ENCODE measurements at regions not wholly inside any gene's neighbourhood (a gene's known extent, or its start where the extent isn't known, plus 50 kb on each side); places are given as distances from the start of the nearest gene placed in this dataset.

- TF ChIP-seq EZH2phosphoT487 (IDR thresholded peaks at IDR 0.05; ENCODE audit: unreplicated experiment), result no peak
- TF ChIP-seq POLR2AphosphoS5 (IDR thresholded peaks at IDR 0.05; ENCODE audit: low read depth), result no peak
- no peak for TF ChIP-seq EZH2 (IDR thresholded peaks at IDR 0.05; ENCODE audit: low read depth, unreplicated experiment)
- TF ChIP-seq JUNB (IDR thresholded peaks at IDR 0.05; ENCODE audit: unreplicated experiment), result no peak
- TF ChIP-seq CTCF (conservative IDR thresholded peaks at IDR 0.05; ENCODE audit: low read depth in 2 of 2), result no peak
- TF ChIP-seq, protein P1, sequence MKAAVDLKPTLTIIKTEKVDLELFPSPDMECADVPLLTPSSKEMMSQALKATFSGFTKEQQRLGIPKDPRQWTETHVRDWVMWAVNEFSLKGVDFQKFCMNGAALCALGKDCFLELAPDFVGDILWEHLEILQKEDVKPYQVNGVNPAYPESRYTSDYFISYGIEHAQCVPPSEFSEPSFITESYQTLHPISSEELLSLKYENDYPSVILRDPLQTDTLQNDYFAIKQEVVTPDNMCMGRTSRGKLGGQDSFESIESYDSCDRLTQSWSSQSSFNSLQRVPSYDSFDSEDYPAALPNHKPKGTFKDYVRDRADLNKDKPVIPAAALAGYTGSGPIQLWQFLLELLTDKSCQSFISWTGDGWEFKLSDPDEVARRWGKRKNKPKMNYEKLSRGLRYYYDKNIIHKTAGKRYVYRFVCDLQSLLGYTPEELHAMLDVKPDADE (IDR thresholded peaks at IDR 0.05), result no peak
- TF ChIP-seq CREB1 (CRISPR knock-in tag; IDR thresholded peaks at IDR 0.05; ENCODE audit: low read depth), result no peak
Measured at GRCh38 chr11:129280027-129280811, 88.1 kb upstream of the ARHGAP32 start.

Measured in GM23338 (cell line).